ENCODE measurements at regions not wholly inside any gene's neighbourhood (a gene's known extent, or its start where the extent isn't known, plus 50 kb on each side); places are given as distances from the start of the nearest gene placed in this dataset.

DNA sequence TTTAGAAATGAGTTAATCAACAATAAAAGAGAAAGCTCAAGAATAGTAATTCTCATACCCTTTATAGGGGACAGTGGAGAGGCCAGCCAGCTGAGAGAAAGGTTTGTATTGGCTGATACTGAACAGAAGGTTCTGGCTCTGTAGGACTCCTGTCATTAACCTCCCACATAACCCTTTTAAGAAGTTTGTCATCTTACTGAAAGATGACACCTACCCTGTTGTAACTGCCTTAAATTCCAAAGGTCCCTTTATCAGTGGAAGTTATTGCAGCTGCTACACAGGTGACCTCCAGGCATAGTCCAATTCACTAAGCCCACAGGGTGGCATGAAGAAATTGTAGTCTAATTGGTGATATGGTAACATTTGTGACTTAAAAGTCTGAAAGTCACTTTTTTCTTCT is 790.1 kb downstream of the TENT5A start:
- TF ChIP-seq RXRA (IDR thresholded peaks at IDR 0.05; ENCODE audit: insufficient read depth, low read depth, low read length), result no peak
- no peak for TF ChIP-seq POLR2A (IDR thresholded peaks at IDR 0.05; ENCODE audit: control extremely low read depth in 1 of 2, low read depth in 2 of 2, low read length in 2 of 2)
- TF ChIP-seq EP300 (IDR thresholded peaks at IDR 0.05; ENCODE audit: borderline replicate concordance in 1 of 2, low read depth in 2 of 2, low read length in 2 of 2), result no peak
- TF ChIP-seq TEAD4 (IDR thresholded peaks at IDR 0.05; ENCODE audit: low read depth, low read length), result no peak
- no peak for TF ChIP-seq CREB1 (IDR thresholded peaks at IDR 0.05)
- TF ChIP-seq, protein P1, sequence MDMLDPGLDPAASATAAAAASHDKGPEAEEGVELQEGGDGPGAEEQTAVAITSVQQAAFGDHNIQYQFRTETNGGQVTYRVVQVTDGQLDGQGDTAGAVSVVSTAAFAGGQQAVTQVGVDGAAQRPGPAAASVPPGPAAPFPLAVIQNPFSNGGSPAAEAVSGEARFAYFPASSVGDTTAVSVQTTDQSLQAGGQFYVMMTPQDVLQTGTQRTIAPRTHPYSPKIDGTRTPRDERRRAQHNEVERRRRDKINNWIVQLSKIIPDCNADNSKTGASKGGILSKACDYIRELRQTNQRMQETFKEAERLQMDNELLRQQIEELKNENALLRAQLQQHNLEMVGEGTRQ (IDR thresholded peaks at IDR 0.05; ENCODE audit: low read length), result no peak
- TF ChIP-seq SAP30 (IDR thresholded peaks at IDR 0.05; ENCODE audit: insufficient read depth, insufficient replicate concordance, low read length), result no peak
- no peak for TF ChIP-seq SIN3A (conservative IDR thresholded peaks at IDR 0.05 in 1 of 2, IDR thresholded peaks at IDR 0.05 in 1 of 2; ENCODE audit: low read depth in 1 of 2, low read length in 2 of 2)
- TF ChIP-seq, protein P2, sequence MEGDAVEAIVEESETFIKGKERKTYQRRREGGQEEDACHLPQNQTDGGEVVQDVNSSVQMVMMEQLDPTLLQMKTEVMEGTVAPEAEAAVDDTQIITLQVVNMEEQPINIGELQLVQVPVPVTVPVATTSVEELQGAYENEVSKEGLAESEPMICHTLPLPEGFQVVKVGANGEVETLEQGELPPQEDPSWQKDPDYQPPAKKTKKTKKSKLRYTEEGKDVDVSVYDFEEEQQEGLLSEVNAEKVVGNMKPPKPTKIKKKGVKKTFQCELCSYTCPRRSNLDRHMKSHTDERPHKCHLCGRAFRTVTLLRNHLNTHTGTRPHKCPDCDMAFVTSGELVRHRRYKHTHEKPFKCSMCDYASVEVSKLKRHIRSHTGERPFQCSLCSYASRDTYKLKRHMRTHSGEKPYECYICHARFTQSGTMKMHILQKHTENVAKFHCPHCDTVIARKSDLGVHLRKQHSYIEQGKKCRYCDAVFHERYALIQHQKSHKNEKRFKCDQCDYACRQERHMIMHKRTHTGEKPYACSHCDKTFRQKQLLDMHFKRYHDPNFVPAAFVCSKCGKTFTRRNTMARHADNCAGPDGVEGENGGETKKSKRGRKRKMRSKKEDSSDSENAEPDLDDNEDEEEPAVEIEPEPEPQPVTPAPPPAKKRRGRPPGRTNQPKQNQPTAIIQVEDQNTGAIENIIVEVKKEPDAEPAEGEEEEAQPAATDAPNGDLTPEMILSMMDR (IDR thresholded peaks at IDR 0.05; ENCODE audit: control extremely low read depth in 1 of 3, insufficient read depth in 1 of 3, low read depth in 1 of 3, low read length in 3 of 3), result no peak
- no peak for TF ChIP-seq EZH2 (IDR thresholded peaks at IDR 0.05; ENCODE audit: low read depth, low read length, severe bottlenecking)
- no peak for TF ChIP-seq SRF (IDR thresholded peaks at IDR 0.05; ENCODE audit: low read depth, low read length)
- TF ChIP-seq FOSL1 (IDR thresholded peaks at IDR 0.05; ENCODE audit: insufficient read depth, low read depth, low read length), result no peak

All from H1 (cell line).